Upper lobe of left lung (tissue), 4 donors: ENCODE measurements at regions not wholly inside any gene's neighbourhood (a gene's known extent, or its start where the extent isn't known, plus 50 kb on each side); places are given as distances from the start of the nearest gene placed in this dataset.

Experiments
- EP300 ChIP-seq, 4 donors: sonication (generic); formaldehyde crosslinking; IDR thresholded peaks; one replicate each; pipeline ENCODE4 v1.5.1; 2017; ENCODE audit warnings: antibody characterized with exemption in 4 of 4, control low read depth in 2 of 4
- POLR2A ChIP-seq, 4 donors: fragments of 450-650 bp; IDR thresholded peaks; one replicate each; pipeline ENCODE4 v1.5.1; 2016 to 2017; ENCODE audit warnings: antibody characterized with exemption in 4 of 4, mild to moderate bottlenecking in 2 of 4
- POLR2AphosphoS5 ChIP-seq, 2 donors: sonication (generic); formaldehyde crosslinking; IDR thresholded peaks; one replicate each; pipeline ENCODE4 v1.5.1; 2017; ENCODE audit warnings: antibody characterized with exemption in 2 of 2
- TF ChIP-seq, protein P1 (sequence below), 6 experiments: fragments of 450-650 bp in 4 of 6; fragments of 200-600 bp in 2 of 6; sonication (generic) in 2 of 6; IDR thresholded peaks; one replicate each; pipeline ENCODE4 v1.5.1; 2016 to 2019; ENCODE audit warnings: antibody characterized with exemption in 6 of 6

DNA sequence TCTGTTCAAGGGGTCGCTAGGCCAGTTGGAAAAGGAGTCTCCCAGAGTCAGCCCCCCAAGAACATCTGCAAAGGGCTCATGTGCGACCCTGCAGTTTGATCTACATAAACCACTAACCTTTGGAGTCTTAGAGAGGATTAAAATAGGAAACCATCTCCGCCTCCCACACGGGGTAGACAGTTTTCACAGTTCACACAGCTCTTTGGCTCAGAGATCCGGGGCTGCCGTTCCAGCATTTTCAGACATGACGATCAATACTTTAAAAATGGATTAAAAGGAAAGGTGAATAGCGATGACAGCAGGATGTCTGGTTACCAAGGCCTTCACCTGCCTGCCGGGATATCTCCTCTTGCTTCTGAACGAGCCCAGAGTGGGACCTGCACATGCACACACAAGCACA, 59.8 kb upstream of the BCL11B start:
- TF ChIP-seq, protein P1, sequence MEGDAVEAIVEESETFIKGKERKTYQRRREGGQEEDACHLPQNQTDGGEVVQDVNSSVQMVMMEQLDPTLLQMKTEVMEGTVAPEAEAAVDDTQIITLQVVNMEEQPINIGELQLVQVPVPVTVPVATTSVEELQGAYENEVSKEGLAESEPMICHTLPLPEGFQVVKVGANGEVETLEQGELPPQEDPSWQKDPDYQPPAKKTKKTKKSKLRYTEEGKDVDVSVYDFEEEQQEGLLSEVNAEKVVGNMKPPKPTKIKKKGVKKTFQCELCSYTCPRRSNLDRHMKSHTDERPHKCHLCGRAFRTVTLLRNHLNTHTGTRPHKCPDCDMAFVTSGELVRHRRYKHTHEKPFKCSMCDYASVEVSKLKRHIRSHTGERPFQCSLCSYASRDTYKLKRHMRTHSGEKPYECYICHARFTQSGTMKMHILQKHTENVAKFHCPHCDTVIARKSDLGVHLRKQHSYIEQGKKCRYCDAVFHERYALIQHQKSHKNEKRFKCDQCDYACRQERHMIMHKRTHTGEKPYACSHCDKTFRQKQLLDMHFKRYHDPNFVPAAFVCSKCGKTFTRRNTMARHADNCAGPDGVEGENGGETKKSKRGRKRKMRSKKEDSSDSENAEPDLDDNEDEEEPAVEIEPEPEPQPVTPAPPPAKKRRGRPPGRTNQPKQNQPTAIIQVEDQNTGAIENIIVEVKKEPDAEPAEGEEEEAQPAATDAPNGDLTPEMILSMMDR (IDR thresholded peaks at IDR 0.05), result no peak
- TF ChIP-seq EP300 (IDR thresholded peaks at IDR 0.05) (no peak), POLR2A (IDR thresholded peaks at IDR 0.05) (no peak), POLR2AphosphoS5 (IDR thresholded peaks at IDR 0.05) (no peak)
